Fibroblast of pulmonary artery (primary cell): ENCODE measurements at regions not wholly inside any gene's neighbourhood (a gene's known extent, or its start where the extent isn't known, plus 50 kb on each side); places are given as distances from the start of the nearest gene placed in this dataset.

ENCODE experiments used
- DNase-seq: peaks from one replicate; pipeline ENCODE4 v3.0.0-alpha.2; 2010; ENCODE audit warnings: low read depth
- H3K4me3 ChIP-seq: replicated peaks from 2 replicates; pipeline ENCODE4 v1.5.1; 2011; ENCODE audit warnings: low read depth, mild to moderate bottlenecking, control low read depth, low read length, moderate library complexity
- TF ChIP-seq, protein P1 (sequence below): IDR thresholded peaks from 2 replicates; pipeline ENCODE4 v1.5.1; 2011; ENCODE audit warnings: mild to moderate bottlenecking, control low read depth, low read length, inconsistent platforms; ENCODE audit errors: missing control alignments

DNA sequence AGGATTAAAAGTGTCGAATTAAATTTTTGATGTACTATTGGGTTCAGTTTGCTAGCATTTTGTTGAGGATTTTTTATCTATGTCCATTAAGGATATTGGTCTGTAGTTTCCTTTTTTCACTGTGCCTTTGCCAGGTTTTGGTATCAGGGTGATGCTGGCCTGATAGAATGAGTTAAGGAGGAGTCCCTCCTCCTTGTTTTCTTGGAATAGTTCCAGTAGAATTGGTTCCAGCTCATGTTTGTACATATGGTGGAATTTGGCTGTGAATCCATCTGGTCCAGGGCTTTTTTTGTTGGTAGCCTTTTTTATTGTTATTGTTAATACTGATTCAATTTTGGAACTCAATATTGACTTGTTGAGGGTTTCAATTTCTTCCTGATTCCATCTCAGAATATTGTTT lies 141.8 kb downstream of the SIM1 start:
- TF ChIP-seq, protein P1, sequence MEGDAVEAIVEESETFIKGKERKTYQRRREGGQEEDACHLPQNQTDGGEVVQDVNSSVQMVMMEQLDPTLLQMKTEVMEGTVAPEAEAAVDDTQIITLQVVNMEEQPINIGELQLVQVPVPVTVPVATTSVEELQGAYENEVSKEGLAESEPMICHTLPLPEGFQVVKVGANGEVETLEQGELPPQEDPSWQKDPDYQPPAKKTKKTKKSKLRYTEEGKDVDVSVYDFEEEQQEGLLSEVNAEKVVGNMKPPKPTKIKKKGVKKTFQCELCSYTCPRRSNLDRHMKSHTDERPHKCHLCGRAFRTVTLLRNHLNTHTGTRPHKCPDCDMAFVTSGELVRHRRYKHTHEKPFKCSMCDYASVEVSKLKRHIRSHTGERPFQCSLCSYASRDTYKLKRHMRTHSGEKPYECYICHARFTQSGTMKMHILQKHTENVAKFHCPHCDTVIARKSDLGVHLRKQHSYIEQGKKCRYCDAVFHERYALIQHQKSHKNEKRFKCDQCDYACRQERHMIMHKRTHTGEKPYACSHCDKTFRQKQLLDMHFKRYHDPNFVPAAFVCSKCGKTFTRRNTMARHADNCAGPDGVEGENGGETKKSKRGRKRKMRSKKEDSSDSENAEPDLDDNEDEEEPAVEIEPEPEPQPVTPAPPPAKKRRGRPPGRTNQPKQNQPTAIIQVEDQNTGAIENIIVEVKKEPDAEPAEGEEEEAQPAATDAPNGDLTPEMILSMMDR = no peak
- H3K4me3 ChIP-seq = no peak overlapping the region
- no peak for DNase-seq

- TF ChIP-seq, protein P1 = no peak
- H3K4me3 ChIP-seq = no peak overlapping the region
- DNase-seq = no peak
Observed at GRCh38 chr6:100320686-100321085, 144.0 kb downstream of the SIM1 start.

- DNase-seq = no peak
- TF ChIP-seq, protein P1 = no peak
- no peak overlapping the region for H3K4me3 ChIP-seq
Observed at GRCh38 chr6:100317031-100317430, 147.7 kb downstream of the SIM1 start.

GRCh38 chr6:100314186-100314585 lies 150.5 kb downstream of the SIM1 start:
- H3K4me3 ChIP-seq = no peak overlapping the region
- TF ChIP-seq, protein P1 = no peak
- DNase-seq = no peak

DNA sequence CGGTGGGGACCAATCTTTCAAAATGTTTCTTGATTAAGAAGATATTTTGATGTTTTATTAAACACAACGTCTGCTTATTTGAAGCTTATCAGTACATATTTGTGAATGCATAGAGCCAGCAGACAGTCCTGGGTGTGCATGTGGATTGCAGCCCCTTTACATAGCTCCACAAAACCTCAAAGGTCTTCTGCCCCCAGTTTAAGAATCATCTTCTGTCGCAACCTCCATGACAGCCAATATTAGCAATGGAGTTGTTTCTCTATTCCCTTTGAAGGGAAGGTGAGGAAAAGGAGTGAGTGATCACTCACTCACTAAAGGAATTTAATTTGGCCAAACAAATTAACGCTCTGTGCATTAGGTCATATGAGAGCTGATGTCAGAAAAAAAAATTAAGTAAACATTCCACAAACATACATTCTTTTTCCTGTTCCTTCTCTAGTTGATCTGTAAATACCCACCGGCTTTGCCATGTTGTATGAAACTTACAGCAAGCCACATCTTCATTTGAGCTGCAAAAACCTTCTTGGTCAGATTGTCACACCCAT lies 152.9 kb downstream of the SIM1 start:
- DNase-seq = no peak
- no peak overlapping the region for H3K4me3 ChIP-seq
- TF ChIP-seq, protein P1 = no peak

DNA sequence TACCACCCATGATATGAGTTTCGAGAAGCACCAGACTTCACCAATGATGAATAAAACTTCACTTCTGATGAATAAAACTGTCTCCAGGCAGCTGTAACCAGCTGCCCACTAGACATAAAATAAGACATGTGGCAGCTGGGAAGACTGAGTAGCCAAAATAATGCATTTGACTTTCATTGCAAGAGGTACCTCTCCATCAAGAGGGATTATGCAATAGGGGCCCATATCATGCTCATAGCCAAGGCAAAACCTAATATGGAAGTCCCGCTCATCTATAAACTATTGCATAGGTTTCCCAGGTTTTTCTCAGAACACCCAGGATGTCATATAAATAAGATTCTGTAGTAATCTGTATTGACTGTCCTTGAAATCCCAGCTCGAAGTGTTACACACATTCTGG lies 155.5 kb downstream of the SIM1 start:
- TF ChIP-seq, protein P1 = no peak
- H3K4me3 ChIP-seq = no peak overlapping the region
- peak; percentile 8 for DNase-seq

DNA sequence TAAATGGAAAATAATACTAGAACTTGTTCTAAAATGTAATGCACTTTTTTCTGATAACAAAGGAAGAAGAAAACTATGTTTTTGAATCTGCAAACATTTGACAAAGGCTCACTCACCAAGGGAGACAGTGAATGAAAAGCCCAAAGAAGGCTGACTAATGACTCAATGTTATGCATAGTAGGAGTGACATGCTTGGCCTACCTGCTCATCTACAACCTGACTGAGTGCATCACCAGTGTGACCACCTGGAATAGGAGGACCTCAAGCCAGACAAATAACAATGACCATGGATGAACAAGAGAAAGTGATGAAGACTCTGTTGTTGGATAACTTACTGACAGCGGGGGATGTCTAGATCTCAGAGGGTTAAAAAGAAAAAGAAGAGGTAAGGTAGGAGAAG lies 157.2 kb downstream of the SIM1 start:
- TF ChIP-seq, protein P1 = no peak
- DNase-seq = no peak

More for the DNA sequence above, 157.2 kb downstream of the SIM1 start:
- no peak overlapping the region for H3K4me3 ChIP-seq
